ENCODE measurements at regions not wholly inside any gene's neighbourhood (a gene's known extent, or its start where the extent isn't known, plus 50 kb on each side); places are given as distances from the start of the nearest gene placed in this dataset.

DNA sequence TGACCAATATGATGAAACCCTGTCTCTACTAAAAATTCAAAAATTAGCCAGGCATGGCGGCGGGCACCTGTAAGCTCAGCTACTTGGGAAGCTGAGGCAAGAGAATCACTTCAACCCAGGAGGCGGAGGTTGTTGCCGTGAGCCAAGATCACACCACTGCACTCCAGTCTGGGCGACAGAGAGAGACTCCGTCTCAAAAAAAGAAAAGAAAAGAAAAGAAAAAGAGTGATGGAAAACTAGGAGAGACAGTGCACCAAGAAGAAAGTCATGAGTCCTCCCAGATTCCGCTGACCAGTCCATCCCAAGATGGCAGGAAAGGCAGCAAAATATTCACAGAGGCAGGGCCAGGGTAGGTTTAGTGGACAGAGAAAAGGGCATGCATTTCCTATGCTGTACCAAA lies 226.9 kb downstream of the ASMT start:
- TF ChIP-seq MYC (IDR thresholded peaks at IDR 0.05; ENCODE audit: borderline replicate concordance, low read length) (no peak), CHD2 (IDR thresholded peaks at IDR 0.05; ENCODE audit: low read length, partially characterized antibody) (no peak), CHD4 (IDR thresholded peaks at IDR 0.05; ENCODE audit: borderline replicate concordance) (no peak)
- TF ChIP-seq, protein P1, sequence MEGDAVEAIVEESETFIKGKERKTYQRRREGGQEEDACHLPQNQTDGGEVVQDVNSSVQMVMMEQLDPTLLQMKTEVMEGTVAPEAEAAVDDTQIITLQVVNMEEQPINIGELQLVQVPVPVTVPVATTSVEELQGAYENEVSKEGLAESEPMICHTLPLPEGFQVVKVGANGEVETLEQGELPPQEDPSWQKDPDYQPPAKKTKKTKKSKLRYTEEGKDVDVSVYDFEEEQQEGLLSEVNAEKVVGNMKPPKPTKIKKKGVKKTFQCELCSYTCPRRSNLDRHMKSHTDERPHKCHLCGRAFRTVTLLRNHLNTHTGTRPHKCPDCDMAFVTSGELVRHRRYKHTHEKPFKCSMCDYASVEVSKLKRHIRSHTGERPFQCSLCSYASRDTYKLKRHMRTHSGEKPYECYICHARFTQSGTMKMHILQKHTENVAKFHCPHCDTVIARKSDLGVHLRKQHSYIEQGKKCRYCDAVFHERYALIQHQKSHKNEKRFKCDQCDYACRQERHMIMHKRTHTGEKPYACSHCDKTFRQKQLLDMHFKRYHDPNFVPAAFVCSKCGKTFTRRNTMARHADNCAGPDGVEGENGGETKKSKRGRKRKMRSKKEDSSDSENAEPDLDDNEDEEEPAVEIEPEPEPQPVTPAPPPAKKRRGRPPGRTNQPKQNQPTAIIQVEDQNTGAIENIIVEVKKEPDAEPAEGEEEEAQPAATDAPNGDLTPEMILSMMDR (IDR thresholded peaks at IDR 0.05) = no peak
